Subcutaneous abdominal adipose tissue (tissue), 5 donors: ENCODE measurements at regions not wholly inside any gene's neighbourhood (a gene's known extent, or its start where the extent isn't known, plus 50 kb on each side); places are given as distances from the start of the nearest gene placed in this dataset.

Source experiments
- H3K27ac ChIP-seq: one replicate; pipeline ENCODE4 v1.7.0; 2013; ENCODE audit warnings: low read depth, mild to moderate bottlenecking, inconsistent platforms, low read length, moderate library complexity
- H3K27me3 ChIP-seq, 5 donors: one replicate each; pipeline ENCODE4 v1.7.0; 2013; ENCODE audit warnings: low read length in 5 of 5, inconsistent platforms in 1 of 5; ENCODE audit not compliant: control insufficient read depth in 5 of 5, insufficient read depth in 4 of 5
- H3K36me3 ChIP-seq, 5 donors: one replicate each; pipeline ENCODE4 v1.7.0; 2013; ENCODE audit warnings: low read length in 5 of 5; ENCODE audit not compliant: control insufficient read depth in 5 of 5, insufficient read depth in 5 of 5
- H3K4me1 ChIP-seq, 5 donors: one replicate each; pipeline ENCODE4 v1.7.0; 2013; ENCODE audit warnings: low read length in 5 of 5, mild to moderate bottlenecking in 3 of 5, moderate library complexity in 1 of 5; ENCODE audit not compliant: control insufficient read depth in 5 of 5, insufficient read depth in 5 of 5
- H3K4me3 ChIP-seq, 5 donors: one replicate each; pipeline ENCODE4 v1.7.0; 2013; ENCODE audit warnings: low read length in 5 of 5, low read depth in 1 of 5
- H3K9ac ChIP-seq, 5 donors: one replicate each; pipeline ENCODE4 v1.7.0; 2013; ENCODE audit warnings: low read length in 5 of 5, mild to moderate bottlenecking in 4 of 5, moderate library complexity in 3 of 5
- H3K9me3 ChIP-seq, 5 donors: one replicate each; pipeline ENCODE4 v1.7.0; 2013; ENCODE audit warnings: low read length in 5 of 5; ENCODE audit not compliant: control insufficient read depth in 5 of 5
- donor health status: healthy.
- donor health status: healthy.
- donor health status: healthy.
- donor health status: healthy.
- donor health status: healthy.

- Histone ChIP-seq H3K9me3 (no peaks in the 10 kb centered on the region), H3K27ac (no peak overlapping the region), H3K9ac (no peak overlapping the region), H3K27me3 (peaks cover 0 to 19% (median 6%) of the 10 kb centered on the region in 5 donors), H3K4me3 (no peak overlapping the region), H3K36me3 (no peaks in the 10 kb centered on the region), H3K4me1 (peaks cover 0 to 4% (median 0%) of the 10 kb centered on the region in 5 donors)
These were observed 113.5 kb downstream of the VSIG4 start for GRCh38 chrX:65926095-65927019.

GRCh38 chrX:65925592-65925991 lies 114.3 kb downstream of the VSIG4 start:
- Histone ChIP-seq H3K9me3 (no peaks in the 10 kb centered on the region), H3K36me3 (no peaks in the 10 kb centered on the region), H3K4me1 (peaks cover 0 to 4% (median 0%) of the 10 kb centered on the region in 5 donors), H3K9ac (no peak overlapping the region), H3K27me3 (peaks cover 0 to 21% (median 9%) of the 10 kb centered on the region in 5 donors), H3K27ac (no peak overlapping the region), H3K4me3 (no peak overlapping the region)

- H3K4me1 ChIP-seq = peaks cover 0 to 4% (median 0%) of the 10 kb centered on the region in 5 donors
- no peaks in the 10 kb centered on the region for H3K9me3 ChIP-seq
- H3K4me3 ChIP-seq = no peak overlapping the region
- no peaks in the 10 kb centered on the region for H3K36me3 ChIP-seq
- peaks cover 0 to 25% (median 9%) of the 10 kb centered on the region in 5 donors for H3K27me3 ChIP-seq
- H3K9ac ChIP-seq = no peak overlapping the region
- no peak overlapping the region for H3K27ac ChIP-seq
These were observed 114.9 kb downstream of the VSIG4 start for GRCh38 chrX:65925005-65925404.

- Histone ChIP-seq H3K4me3 (no peak overlapping the region), H3K27me3 (peaks cover 0 to 24% (median 9%) of the 10 kb centered on the region in 5 donors), H3K9me3 (peaks cover 0 to 4% (median 0%) of the 10 kb centered on the region in 5 donors), H3K36me3 (no peaks in the 10 kb centered on the region), H3K9ac (no peak overlapping the region), H3K27ac (no peak overlapping the region), H3K4me1 (no peaks in the 10 kb centered on the region)
These were observed 118.5 kb downstream of the VSIG4 start for GRCh38 chrX:65921363-65921762.

GRCh38 chrX:65920620-65921019 lies 119.3 kb downstream of the VSIG4 start:
- H3K27me3 ChIP-seq = peaks cover 0 to 20% (median 8%) of the 10 kb centered on the region in 5 donors
- peaks cover 0 to 4% (median 0%) of the 10 kb centered on the region in 5 donors for H3K9me3 ChIP-seq
- no peak overlapping the region for H3K27ac ChIP-seq
- H3K9ac ChIP-seq = no peak overlapping the region
- H3K4me3 ChIP-seq = no peak overlapping the region
- H3K36me3 ChIP-seq = no peaks in the 10 kb centered on the region
- H3K4me1 ChIP-seq = no peaks in the 10 kb centered on the region

GRCh38 chrX:65910899-65911298 lies 129.0 kb downstream of the VSIG4 start:
- Histone ChIP-seq H3K9me3 (peaks cover 0 to 16% (median 2%) of the 10 kb centered on the region in 5 donors), H3K4me3 (no peak overlapping the region), H3K27me3 (no peaks in the 10 kb centered on the region), H3K9ac (no peak overlapping the region), H3K27ac (no peak overlapping the region), H3K36me3 (no peaks in the 10 kb centered on the region), H3K4me1 (no peaks in the 10 kb centered on the region)

GRCh38 chrX:65903750-65904149 lies 136.1 kb downstream of the VSIG4 start:
- H3K9me3 ChIP-seq = peaks cover 0 to under 1% (median 0%) of the 10 kb centered on the region in 5 donors
- H3K27ac ChIP-seq = no peak overlapping the region
- peaks cover 0 to 6% (median 0%) of the 10 kb centered on the region in 5 donors for H3K27me3 ChIP-seq
- H3K36me3 ChIP-seq = no peaks in the 10 kb centered on the region
- no peak overlapping the region for H3K4me3 ChIP-seq
- no peaks in the 10 kb centered on the region for H3K4me1 ChIP-seq
- H3K9ac ChIP-seq = no peak overlapping the region

GRCh38 chrX:65902011-65902410 lies 137.9 kb downstream of the VSIG4 start:
- Histone ChIP-seq H3K27ac (no peak overlapping the region), H3K36me3 (no peaks in the 10 kb centered on the region), H3K4me1 (no peaks in the 10 kb centered on the region), H3K9me3 (peaks cover 0 to 2% (median 0%) of the 10 kb centered on the region in 5 donors), H3K4me3 (no peak overlapping the region), H3K9ac (no peak overlapping the region), H3K27me3 (peaks cover 0 to 7% (median 6%) of the 10 kb centered on the region in 5 donors)

- H3K9me3 ChIP-seq = peaks cover 0 to 2% (median 0%) of the 10 kb centered on the region in 5 donors
- peaks cover 0 to 7% (median 6%) of the 10 kb centered on the region in 5 donors for H3K27me3 ChIP-seq
These were observed 138.7 kb downstream of the VSIG4 start for GRCh38 chrX:65900850-65901844.

More at GRCh38 chrX:65900850-65901844, 138.7 kb downstream of the VSIG4 start:
- H3K4me3 ChIP-seq = no peak overlapping the region
- no peak overlapping the region for H3K9ac ChIP-seq
- H3K27ac ChIP-seq = no peak overlapping the region
- H3K4me1 ChIP-seq = no peaks in the 10 kb centered on the region
- no peaks in the 10 kb centered on the region for H3K36me3 ChIP-seq
